Fibroblast of lung (primary cell): ENCODE measurements at regions not wholly inside any gene's neighbourhood (a gene's known extent, or its start where the extent isn't known, plus 50 kb on each side); places are given as distances from the start of the nearest gene placed in this dataset.

ENCODE experiments used
- DNase-seq, 2 donors: peaks; one replicate each; pipeline versions ENCODE4 v3.0.0 to v3.0.0-alpha.2; 2010; ENCODE audit warnings: low read depth in 2 of 2
- H2AFZ ChIP-seq: 2 replicates; pipeline ENCODE4 v1.5.1; 2012; ENCODE audit warnings: low read length, control low read depth, inconsistent platforms
- H3K27ac ChIP-seq: 2 replicates; pipeline ENCODE4 v1.5.1; 2011; ENCODE audit warnings: low read length, control low read depth; ENCODE audit not compliant: insufficient read depth
- H3K27me3 ChIP-seq: 2 replicates; pipeline ENCODE4 v1.5.1; 2011; ENCODE audit warnings: mild to moderate bottlenecking, low read length; ENCODE audit not compliant: control insufficient read depth, insufficient read depth
- H3K36me3 ChIP-seq: 2 replicates; pipeline ENCODE4 v1.5.1; 2011; ENCODE audit warnings: low read length; ENCODE audit not compliant: control insufficient read depth, insufficient read depth
- H3K4me1 ChIP-seq: 2 replicates; pipeline ENCODE4 v1.5.1; 2011; ENCODE audit warnings: low read length; ENCODE audit not compliant: control insufficient read depth, insufficient read depth; ENCODE audit errors: extremely low read depth
- H3K4me2 ChIP-seq: 2 replicates; pipeline ENCODE4 v1.5.1; 2011; ENCODE audit warnings: low read length, control low read depth; ENCODE audit not compliant: insufficient read depth; ENCODE audit errors: extremely low read depth
- H3K4me3 ChIP-seq, 4 experiments: fragments of 200-600 bp in 1 of 4; sonication (generic) in 1 of 4; replicated peaks in 1 of 4; 2 replicates each; pipeline ENCODE4 v1.5.1; 2011 to 2016; ENCODE audit warnings: low read length in 4 of 4, low read depth in 3 of 4, mild to moderate bottlenecking in 3 of 4, control low read depth in 2 of 4, inconsistent platforms in 1 of 4, mixed read lengths in 1 of 4; ENCODE audit not compliant: insufficient read depth in 1 of 4; ENCODE audit errors: control extremely low read depth in 1 of 4
- H3K79me2 ChIP-seq: 2 replicates; pipeline ENCODE4 v1.5.1; 2012; ENCODE audit warnings: mild to moderate bottlenecking, low read length, inconsistent platforms; ENCODE audit not compliant: control insufficient read depth, insufficient read depth
- H3K9ac ChIP-seq: 2 replicates; pipeline ENCODE4 v1.5.1; 2011; ENCODE audit warnings: mild to moderate bottlenecking, low read length, control low read depth; ENCODE audit not compliant: insufficient read depth
- H3K9me3 ChIP-seq: 2 replicates; pipeline ENCODE4 v1.5.1; 2012; ENCODE audit warnings: low read depth, low read length; ENCODE audit not compliant: control insufficient read depth, insufficient read depth
- H4K20me1 ChIP-seq: 2 replicates; pipeline ENCODE4 v1.5.1; 2011; ENCODE audit warnings: low read length; ENCODE audit not compliant: control insufficient read depth, insufficient read depth; ENCODE audit errors: extremely low read depth
- CTCF ChIP-seq, 2 donors: IDR thresholded peaks in 1 of 2; conservative IDR thresholded peaks in 1 of 2; 1 replicate in 1 of 2; 2 replicates in 1 of 2; pipeline ENCODE4 v1.5.1; 2011 to 2012; ENCODE audit warnings: low read length in 2 of 2, control low read depth in 1 of 2, inconsistent platforms in 1 of 2, low read depth in 1 of 2, mild to moderate bottlenecking in 1 of 2
- EZH2 ChIP-seq: IDR thresholded peaks from 2 replicates; pipeline ENCODE4 v1.5.1; 2012; ENCODE audit warnings: low read length, control low read depth, mild to moderate bottlenecking; ENCODE audit errors: missing control alignments

- DNase-seq: peak; percentile 60 to 76
- H3K36me3 ChIP-seq: no peaks in the 10 kb centered on the region
Observed at GRCh38 chr22:22110548-22111266, 128.1 kb upstream of the TOP3B start.

GRCh38 chr22:22109693-22110466 is 127.3 kb upstream of the TOP3B start:
- no peaks in the 10 kb centered on the region for H3K9me3 ChIP-seq
- no peak overlapping the region for H2AFZ ChIP-seq
- H3K4me1 ChIP-seq: no peaks in the 10 kb centered on the region
- DNase-seq: no peak
- H3K4me3 ChIP-seq: no peak overlapping the region
- H3K27me3 ChIP-seq: no peaks in the 10 kb centered on the region
- no peaks in the 10 kb centered on the region for H4K20me1 ChIP-seq
- H3K36me3 ChIP-seq: no peaks in the 10 kb centered on the region
- no peak overlapping the region for H3K9ac ChIP-seq
- no peak overlapping the region for H3K27ac ChIP-seq
- no peak overlapping the region for H3K4me2 ChIP-seq
- H3K79me2 ChIP-seq: no peaks in the 10 kb centered on the region
- TF ChIP-seq CTCF (conservative IDR thresholded peaks at IDR 0.05 in 1 of 2, IDR thresholded peaks at IDR 0.05 in 1 of 2; ENCODE audit: low read depth in 1 of 2, low read length in 2 of 2): no peak
- no peak for TF ChIP-seq EZH2

More at GRCh38 chr22:22110548-22111266, 128.1 kb upstream of the TOP3B start:
- H3K27ac ChIP-seq: peak overlapping the region; percentile 16
- TF ChIP-seq EZH2 (no peak), CTCF (conservative IDR thresholded peaks at IDR 0.05 in 1 of 2, IDR thresholded peaks at IDR 0.05 in 1 of 2; ENCODE audit: low read depth in 1 of 2, low read length in 2 of 2) (peak; percentile 61 to 74)
- H3K9ac ChIP-seq: no peak overlapping the region
- H3K9me3 ChIP-seq: no peaks in the 10 kb centered on the region
- H3K79me2 ChIP-seq: no peaks in the 10 kb centered on the region
- no peaks in the 10 kb centered on the region for H3K4me1 ChIP-seq
- no peaks in the 10 kb centered on the region for H3K27me3 ChIP-seq
- no peak overlapping the region for H3K4me2 ChIP-seq
- H2AFZ ChIP-seq: no peak overlapping the region
- no peaks in the 10 kb centered on the region for H4K20me1 ChIP-seq
- H3K4me3 ChIP-seq: no peak overlapping the region

GRCh38 chr22:22106855-22107254 is 124.3 kb upstream of the TOP3B start:
- Histone ChIP-seq H3K4me2 (no peak overlapping the region), H3K4me1 (no peaks in the 10 kb centered on the region), H3K36me3 (no peaks in the 10 kb centered on the region), H3K27ac (no peak overlapping the region), H3K27me3 (no peaks in the 10 kb centered on the region), H4K20me1 (no peaks in the 10 kb centered on the region), H3K4me3 (no peak overlapping the region), H3K9me3 (no peaks in the 10 kb centered on the region), H2AFZ (no peak overlapping the region), H3K9ac (no peak overlapping the region), H3K79me2 (no peaks in the 10 kb centered on the region)
- TF ChIP-seq CTCF (conservative IDR thresholded peaks at IDR 0.05 in 1 of 2, IDR thresholded peaks at IDR 0.05 in 1 of 2; ENCODE audit: low read depth in 1 of 2, low read length in 2 of 2): no peak
- DNase-seq: no peak
